Neural cell (in vitro differentiated cells): ENCODE measurements at regions not wholly inside any gene's neighbourhood (a gene's known extent, or its start where the extent isn't known, plus 50 kb on each side); places are given as distances from the start of the nearest gene placed in this dataset.

Experiments used
- EP300 ChIP-seq: fragments of 450-650 bp; conservative IDR thresholded peaks from 2 replicates; pipeline ENCODE4 v1.6.1; 2014; ENCODE audit warnings: antibody characterized with exemption, mild to moderate bottlenecking, moderate library complexity; ENCODE audit not compliant: poor library complexity, severe bottlenecking
- EZH2 ChIP-seq: fragments of 200-600, 300-800 bp; shearing (Covaris generic), sonication (generic); IDR thresholded peaks from 2 replicates; pipeline ENCODE4 v1.6.1; 2014; ENCODE audit warnings: antibody characterized with exemption, low read length, borderline replicate concordance, mild to moderate bottlenecking; ENCODE audit not compliant: insufficient read depth, poor library complexity, severe bottlenecking
- POLR2AphosphoS5 ChIP-seq: IDR thresholded peaks from 2 replicates; pipeline ENCODE4 v1.6.1; 2012
- RAD21 ChIP-seq: fragments of 450-650 bp; conservative IDR thresholded peaks from 2 replicates; pipeline ENCODE4 v1.6.1; 2014; ENCODE audit warnings: antibody characterized with exemption, mild to moderate bottlenecking, moderate library complexity
- TAF1 ChIP-seq: IDR thresholded peaks from 2 replicates; pipeline ENCODE4 v1.6.1; 2012; ENCODE audit warnings: low read depth
- TF ChIP-seq, protein P1 (sequence below): fragments of 450-650 bp; IDR thresholded peaks from 2 replicates; pipeline ENCODE4 v1.5.1; 2014; ENCODE audit warnings: antibody characterized with exemption, mild to moderate bottlenecking, moderate library complexity; ENCODE audit not compliant: poor library complexity, severe bottlenecking
- TF ChIP-seq, protein P2 (sequence below): IDR thresholded peaks from 2 replicates; pipeline ENCODE4 v1.6.1; 2012; ENCODE audit warnings: borderline replicate concordance

DNA sequence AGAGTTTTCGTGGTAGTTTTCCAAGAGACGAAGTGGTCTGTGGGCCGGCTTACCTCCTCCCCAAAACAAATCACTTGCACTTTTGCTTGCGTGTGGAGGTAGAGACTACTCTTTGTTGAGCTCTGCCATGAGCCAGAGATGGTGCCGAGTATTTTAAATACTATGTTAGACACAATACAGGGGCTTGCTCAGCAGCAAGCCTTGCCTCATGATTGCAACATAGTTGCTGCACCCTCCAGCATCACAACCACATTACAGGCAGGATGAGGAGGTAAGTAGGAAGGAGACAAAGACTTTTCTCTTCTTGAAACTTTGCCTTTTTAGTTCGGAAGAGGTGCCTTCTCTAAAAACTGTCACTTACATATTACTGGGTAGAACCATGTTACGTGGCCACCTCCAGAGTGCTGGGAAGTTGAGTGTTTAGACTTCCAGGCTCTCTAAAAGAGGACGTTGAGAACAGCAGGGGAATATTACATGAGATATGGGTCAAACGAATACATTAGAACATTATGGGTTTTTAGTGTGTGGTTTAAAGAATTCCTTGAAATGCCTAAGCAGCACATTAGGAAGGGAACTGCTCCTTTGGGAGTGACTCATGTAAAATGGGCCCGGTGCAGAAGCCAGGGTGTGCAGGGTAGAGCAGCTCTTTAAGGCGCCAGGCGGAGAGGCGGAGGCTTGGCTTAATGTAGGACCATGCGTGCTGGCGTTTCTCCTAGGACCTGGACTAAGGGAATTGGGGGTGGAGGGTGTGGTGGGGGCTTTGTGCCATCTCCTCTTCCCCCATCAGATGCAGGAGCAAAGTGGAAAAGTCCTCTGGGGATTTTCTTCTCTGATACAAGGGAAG lies 110.6 kb upstream of the PRMT8 start:
- TF ChIP-seq, protein P1, sequence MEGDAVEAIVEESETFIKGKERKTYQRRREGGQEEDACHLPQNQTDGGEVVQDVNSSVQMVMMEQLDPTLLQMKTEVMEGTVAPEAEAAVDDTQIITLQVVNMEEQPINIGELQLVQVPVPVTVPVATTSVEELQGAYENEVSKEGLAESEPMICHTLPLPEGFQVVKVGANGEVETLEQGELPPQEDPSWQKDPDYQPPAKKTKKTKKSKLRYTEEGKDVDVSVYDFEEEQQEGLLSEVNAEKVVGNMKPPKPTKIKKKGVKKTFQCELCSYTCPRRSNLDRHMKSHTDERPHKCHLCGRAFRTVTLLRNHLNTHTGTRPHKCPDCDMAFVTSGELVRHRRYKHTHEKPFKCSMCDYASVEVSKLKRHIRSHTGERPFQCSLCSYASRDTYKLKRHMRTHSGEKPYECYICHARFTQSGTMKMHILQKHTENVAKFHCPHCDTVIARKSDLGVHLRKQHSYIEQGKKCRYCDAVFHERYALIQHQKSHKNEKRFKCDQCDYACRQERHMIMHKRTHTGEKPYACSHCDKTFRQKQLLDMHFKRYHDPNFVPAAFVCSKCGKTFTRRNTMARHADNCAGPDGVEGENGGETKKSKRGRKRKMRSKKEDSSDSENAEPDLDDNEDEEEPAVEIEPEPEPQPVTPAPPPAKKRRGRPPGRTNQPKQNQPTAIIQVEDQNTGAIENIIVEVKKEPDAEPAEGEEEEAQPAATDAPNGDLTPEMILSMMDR: no peak
- TF ChIP-seq, protein P2, sequence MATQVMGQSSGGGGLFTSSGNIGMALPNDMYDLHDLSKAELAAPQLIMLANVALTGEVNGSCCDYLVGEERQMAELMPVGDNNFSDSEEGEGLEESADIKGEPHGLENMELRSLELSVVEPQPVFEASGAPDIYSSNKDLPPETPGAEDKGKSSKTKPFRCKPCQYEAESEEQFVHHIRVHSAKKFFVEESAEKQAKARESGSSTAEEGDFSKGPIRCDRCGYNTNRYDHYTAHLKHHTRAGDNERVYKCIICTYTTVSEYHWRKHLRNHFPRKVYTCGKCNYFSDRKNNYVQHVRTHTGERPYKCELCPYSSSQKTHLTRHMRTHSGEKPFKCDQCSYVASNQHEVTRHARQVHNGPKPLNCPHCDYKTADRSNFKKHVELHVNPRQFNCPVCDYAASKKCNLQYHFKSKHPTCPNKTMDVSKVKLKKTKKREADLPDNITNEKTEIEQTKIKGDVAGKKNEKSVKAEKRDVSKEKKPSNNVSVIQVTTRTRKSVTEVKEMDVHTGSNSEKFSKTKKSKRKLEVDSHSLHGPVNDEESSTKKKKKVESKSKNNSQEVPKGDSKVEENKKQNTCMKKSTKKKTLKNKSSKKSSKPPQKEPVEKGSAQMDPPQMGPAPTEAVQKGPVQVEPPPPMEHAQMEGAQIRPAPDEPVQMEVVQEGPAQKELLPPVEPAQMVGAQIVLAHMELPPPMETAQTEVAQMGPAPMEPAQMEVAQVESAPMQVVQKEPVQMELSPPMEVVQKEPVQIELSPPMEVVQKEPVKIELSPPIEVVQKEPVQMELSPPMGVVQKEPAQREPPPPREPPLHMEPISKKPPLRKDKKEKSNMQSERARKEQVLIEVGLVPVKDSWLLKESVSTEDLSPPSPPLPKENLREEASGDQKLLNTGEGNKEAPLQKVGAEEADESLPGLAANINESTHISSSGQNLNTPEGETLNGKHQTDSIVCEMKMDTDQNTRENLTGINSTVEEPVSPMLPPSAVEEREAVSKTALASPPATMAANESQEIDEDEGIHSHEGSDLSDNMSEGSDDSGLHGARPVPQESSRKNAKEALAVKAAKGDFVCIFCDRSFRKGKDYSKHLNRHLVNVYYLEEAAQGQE: no peak
- no peak for TF ChIP-seq POLR2AphosphoS5
- no peak for TF ChIP-seq RAD21
- TF ChIP-seq EZH2: no peak
- no peak for TF ChIP-seq EP300
- TF ChIP-seq TAF1: no peak
